ENCODE measurements at regions not wholly inside any gene's neighbourhood (a gene's known extent, or its start where the extent isn't known, plus 50 kb on each side); places are given as distances from the start of the nearest gene placed in this dataset.
"Not testable (repeated sequence)": the region's sequence is repeated elsewhere in the genome, so short reads cannot be mapped to it uniquely, and the experiment has no call there.

DNA sequence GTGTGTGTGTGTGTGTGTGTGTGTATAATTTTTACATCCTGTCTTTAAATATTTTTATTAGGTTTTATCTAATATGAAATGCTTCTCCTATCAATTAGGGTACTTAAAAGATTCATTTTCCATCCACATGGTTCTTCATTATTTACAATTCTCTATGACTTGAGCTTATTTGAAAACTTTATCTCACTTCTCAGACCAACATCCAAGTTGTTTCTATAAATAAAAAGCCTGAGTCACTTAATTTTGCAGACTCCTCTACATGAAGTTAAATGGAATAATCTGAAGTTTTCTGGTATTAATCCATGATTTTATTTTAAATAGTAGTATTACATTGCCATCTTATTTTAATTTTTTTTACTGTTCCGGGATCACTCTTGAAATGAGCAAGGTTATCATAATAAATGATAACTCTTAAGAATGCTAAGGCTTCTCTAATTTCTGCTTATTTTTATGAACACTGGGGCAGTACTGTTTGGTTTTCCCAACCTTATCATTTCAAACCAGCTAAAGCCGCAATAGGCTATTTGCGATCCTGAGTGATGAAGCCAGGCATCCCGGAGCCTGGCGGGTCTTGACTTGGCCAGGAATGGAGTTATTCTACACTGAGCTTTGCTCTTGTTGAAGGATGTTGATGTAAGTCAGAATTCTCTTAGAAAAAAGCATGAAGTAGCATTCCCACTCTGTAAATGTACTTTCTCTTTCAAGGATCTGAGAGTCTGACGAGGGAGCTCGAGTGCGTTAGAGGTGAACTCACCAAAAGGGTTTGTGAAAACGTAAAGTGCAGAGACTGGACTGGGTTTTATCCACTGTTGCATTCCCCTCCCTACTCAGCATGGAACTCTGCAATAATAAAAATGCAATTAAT is 220.2 kb upstream of the LRTM1 start:
- 87% methylated on average over 9 of the region's 9 CpGs for WGBS, 2 donors
- TF ChIP-seq, protein P1, sequence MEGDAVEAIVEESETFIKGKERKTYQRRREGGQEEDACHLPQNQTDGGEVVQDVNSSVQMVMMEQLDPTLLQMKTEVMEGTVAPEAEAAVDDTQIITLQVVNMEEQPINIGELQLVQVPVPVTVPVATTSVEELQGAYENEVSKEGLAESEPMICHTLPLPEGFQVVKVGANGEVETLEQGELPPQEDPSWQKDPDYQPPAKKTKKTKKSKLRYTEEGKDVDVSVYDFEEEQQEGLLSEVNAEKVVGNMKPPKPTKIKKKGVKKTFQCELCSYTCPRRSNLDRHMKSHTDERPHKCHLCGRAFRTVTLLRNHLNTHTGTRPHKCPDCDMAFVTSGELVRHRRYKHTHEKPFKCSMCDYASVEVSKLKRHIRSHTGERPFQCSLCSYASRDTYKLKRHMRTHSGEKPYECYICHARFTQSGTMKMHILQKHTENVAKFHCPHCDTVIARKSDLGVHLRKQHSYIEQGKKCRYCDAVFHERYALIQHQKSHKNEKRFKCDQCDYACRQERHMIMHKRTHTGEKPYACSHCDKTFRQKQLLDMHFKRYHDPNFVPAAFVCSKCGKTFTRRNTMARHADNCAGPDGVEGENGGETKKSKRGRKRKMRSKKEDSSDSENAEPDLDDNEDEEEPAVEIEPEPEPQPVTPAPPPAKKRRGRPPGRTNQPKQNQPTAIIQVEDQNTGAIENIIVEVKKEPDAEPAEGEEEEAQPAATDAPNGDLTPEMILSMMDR (IDR thresholded peaks at IDR 0.05): no peak
- TF ChIP-seq POLR2A (IDR thresholded peaks at IDR 0.05): no peak
- intact Hi-C loops (cut with DNase I; ENCODE audit: low total_unique reads): no loop called here
- no peak for DNase-seq (ENCODE audit: low spot score in 2 of 2)
- no peak overlapping the region for H3K4me3 ChIP-seq (ENCODE audit: low read depth, poor library complexity, severe bottlenecking)

DNA sequence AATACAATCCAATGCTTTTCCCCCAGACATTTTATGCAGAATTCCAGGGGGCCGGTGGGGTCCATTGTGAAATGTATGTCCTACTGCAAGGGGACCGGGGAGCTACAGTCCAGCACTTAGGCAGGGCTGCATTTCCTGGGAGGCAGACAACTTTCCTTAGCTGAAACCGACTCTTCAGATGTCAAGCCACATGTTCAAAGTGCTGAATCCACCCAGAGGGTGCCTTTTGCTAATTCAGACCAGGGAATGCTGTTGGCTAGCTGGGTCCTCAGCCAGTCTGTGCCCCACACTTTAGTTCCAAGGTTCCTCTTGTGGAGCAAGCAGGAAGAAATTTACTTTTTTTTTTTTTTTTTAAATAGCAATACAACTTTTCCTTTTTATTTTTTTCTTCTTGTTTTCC is 219.5 kb upstream of the LRTM1 start:
- H3K4me3 ChIP-seq (ENCODE audit: low read depth, poor library complexity, severe bottlenecking): no peak overlapping the region
- intact Hi-C loops (cut with DNase I; ENCODE audit: low total_unique reads): no loop called here
- DNase-seq (ENCODE audit: low spot score in 2 of 2): no peak
- WGBS, 2 donors: 78 to 83% methylated on average over 3 of the region's 3 CpGs
- TF ChIP-seq POLR2A (IDR thresholded peaks at IDR 0.05): no peak
- TF ChIP-seq, protein P1 (IDR thresholded peaks at IDR 0.05): no peak

DNA sequence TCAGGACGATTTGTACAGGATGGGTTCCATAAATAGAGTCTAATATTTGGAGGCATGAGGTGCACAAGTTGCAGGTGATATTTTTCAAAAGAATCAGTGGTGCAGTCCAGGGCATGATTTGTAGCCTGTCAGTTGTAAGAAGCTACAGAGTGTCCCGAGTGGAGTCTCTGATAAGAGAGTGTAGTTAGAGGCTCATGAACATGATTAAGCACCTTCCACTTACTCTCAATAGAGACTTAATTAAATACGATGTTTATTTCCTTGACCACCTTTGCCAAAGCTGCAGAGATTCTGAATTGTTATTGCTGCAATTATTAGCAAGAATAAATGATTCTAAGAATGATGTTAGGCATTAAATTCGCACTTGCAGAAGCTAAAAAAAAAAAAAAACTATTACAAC is 218.4 kb upstream of the LRTM1 start:
- intact Hi-C loops (cut with DNase I; ENCODE audit: low total_unique reads): no loop called here
- no peak overlapping the region for H3K4me3 ChIP-seq (ENCODE audit: low read depth, poor library complexity, severe bottlenecking)
- 70 to 74% methylated on average over 4 of the region's 4 CpGs for WGBS, 2 donors
- TF ChIP-seq, protein P1 (IDR thresholded peaks at IDR 0.05): no peak
- TF ChIP-seq POLR2A (IDR thresholded peaks at IDR 0.05): no peak
- DNase-seq (ENCODE audit: low spot score in 2 of 2): no peak

DNA sequence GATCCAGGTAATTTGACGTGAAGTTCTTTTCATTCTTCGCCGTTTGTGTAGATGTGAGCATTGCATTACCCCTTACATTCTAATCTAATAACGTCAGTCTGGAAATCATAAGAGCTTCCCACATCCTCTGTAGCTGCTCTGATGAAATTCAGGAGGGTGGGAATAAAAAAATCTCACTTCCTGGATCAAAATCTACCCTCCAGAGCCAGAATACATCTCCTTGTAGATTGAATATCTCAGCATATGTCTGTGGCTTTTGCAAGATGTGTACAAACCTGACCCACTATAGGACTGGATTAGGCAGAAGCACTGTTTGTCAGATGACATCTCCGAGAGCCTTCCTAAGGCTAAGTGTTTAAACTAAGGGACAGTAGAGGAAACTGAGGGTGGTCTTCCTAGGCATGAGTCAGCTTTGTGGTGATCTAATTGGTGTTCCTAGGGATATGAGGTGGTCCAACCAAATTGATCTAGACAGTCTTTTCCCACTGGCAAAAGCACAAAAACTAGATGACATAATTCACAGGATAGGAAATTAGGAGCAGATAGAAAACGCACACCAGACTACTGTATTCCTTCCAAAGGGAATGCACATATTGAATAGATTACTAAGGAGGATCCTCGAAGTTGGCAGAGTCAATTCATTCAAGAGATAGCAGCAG is 216.3 kb upstream of the LRTM1 start:
- no peak for TF ChIP-seq POLR2A (IDR thresholded peaks at IDR 0.05)
- TF ChIP-seq, protein P1 (IDR thresholded peaks at IDR 0.05): no peak
- no peak for DNase-seq (ENCODE audit: low spot score in 2 of 2)
- intact Hi-C loops (cut with DNase I; ENCODE audit: low total_unique reads): no loop called here
- 49 to 51% methylated on average over 7 of the region's 7 CpGs for WGBS, 2 donors
- H3K4me3 ChIP-seq (ENCODE audit: low read depth, poor library complexity, severe bottlenecking): no peak overlapping the region

DNA sequence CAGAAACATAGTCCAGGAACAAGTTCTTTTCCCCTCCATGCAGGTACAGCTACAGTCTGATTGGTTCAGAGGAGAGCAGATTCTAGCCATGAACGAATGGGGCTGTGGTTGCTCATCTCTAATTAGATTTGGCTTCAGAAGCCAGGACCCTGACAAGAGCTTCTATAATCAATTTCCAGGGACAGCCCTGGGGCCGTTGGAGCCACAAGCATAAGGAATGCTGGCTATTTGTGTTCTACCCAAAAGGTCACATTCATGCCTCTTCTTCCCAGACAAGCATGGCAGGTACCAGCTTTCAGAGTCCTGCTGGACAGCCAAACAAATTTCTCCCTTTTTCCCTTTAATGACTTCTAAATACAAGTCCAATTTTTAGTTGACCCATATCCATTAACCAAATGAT is 215.5 kb upstream of the LRTM1 start:
- TF ChIP-seq, protein P1 (IDR thresholded peaks at IDR 0.05): no peak
- no peak for TF ChIP-seq POLR2A (IDR thresholded peaks at IDR 0.05)
- WGBS, 2 donors: 47 to 61% methylated on average over 2 of the region's 2 CpGs
- no peak overlapping the region for H3K4me3 ChIP-seq (ENCODE audit: low read depth, poor library complexity, severe bottlenecking)
- intact Hi-C loops (cut with DNase I; ENCODE audit: low total_unique reads): no loop called here
- no peak for DNase-seq (ENCODE audit: low spot score in 2 of 2)

DNA sequence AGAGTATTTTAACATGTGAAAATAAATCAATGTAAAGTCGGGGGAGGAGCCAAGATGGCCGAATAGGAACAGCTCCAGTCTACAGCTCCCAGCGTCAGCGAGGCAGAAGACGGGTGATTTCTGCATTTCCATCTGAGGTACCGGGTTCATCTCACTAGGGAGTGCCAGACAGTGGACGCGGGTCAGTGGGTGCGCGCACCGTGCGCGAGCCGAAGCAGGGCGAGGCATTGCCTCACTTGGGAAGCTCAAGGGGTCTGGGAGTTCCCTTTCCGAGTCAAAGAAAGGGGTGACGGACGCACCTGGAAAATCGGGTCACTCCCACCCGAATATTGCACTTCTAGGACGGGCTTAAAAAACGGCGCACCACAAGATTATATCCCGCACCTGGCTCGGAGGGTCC is 208.4 kb upstream of the LRTM1 start:
- H3K4me3 ChIP-seq (ENCODE audit: low read depth, poor library complexity, severe bottlenecking); intact Hi-C loops (cut with DNase I; ENCODE audit: low total_unique reads); DNase-seq (ENCODE audit: low spot score in 2 of 2): not testable (repeated sequence)
- 94 to 96% methylated on average over 25 of the region's 25 CpGs for WGBS, 2 donors

Data from lower leg skin (tissue), 4 donors.